ENCODE measurements at regions not wholly inside any gene's neighbourhood (a gene's known extent, or its start where the extent isn't known, plus 50 kb on each side); places are given as distances from the start of the nearest gene placed in this dataset.

GRCh38 chr4:22900876-22901275 is 208.1 kb downstream of the GBA3 start:
- Histone ChIP-seq H3K9me3 (ENCODE audit: control insufficient read depth in 2 of 3, insufficient read depth in 1 of 3, low read length in 3 of 3) (no peaks in the 10 kb centered on the region), H3K36me3 (ENCODE audit: control insufficient read depth in 2 of 3, insufficient read depth in 3 of 3, low read length in 3 of 3) (no peaks in the 10 kb centered on the region), H3K9ac (ENCODE audit: low read length in 3 of 3) (no peak overlapping the region), H3K4me3 (ENCODE audit: low read length in 3 of 3) (no peak overlapping the region), H3K4me1 (ENCODE audit: control insufficient read depth in 2 of 3, insufficient read depth in 2 of 3, low read depth in 1 of 3, low read length in 3 of 3) (no peaks in the 10 kb centered on the region), H3K27ac (ENCODE audit: low read depth in 2 of 2, low read length in 2 of 2) (no peak overlapping the region), H3K27me3 (ENCODE audit: control insufficient read depth, insufficient read depth, low read length) (no peaks in the 10 kb centered on the region)
- no peak for DNase-seq
- intact Hi-C loops (cut with DNase I): no loop called here
- FAIRE-seq: no peak
- TF ChIP-seq CTCF (IDR thresholded peaks at IDR 0.05; ENCODE audit: borderline replicate concordance, extremely low read depth, insufficient read depth): no peak

- Histone ChIP-seq H3K9ac (ENCODE audit: low read length in 3 of 3) (no peak overlapping the region), H3K27me3 (ENCODE audit: control insufficient read depth, insufficient read depth, low read length) (no peaks in the 10 kb centered on the region), H3K4me1 (ENCODE audit: control insufficient read depth in 2 of 3, insufficient read depth in 2 of 3, low read depth in 1 of 3, low read length in 3 of 3) (no peaks in the 10 kb centered on the region), H3K36me3 (ENCODE audit: control insufficient read depth in 2 of 3, insufficient read depth in 3 of 3, low read length in 3 of 3) (no peaks in the 10 kb centered on the region), H3K9me3 (ENCODE audit: control insufficient read depth in 2 of 3, insufficient read depth in 1 of 3, low read length in 3 of 3) (no peaks in the 10 kb centered on the region), H3K4me3 (ENCODE audit: low read length in 3 of 3) (no peak overlapping the region), H3K27ac (ENCODE audit: low read depth in 2 of 2, low read length in 2 of 2) (no peak overlapping the region)
- DNase-seq (peak in 4 of 5 donors; percentile 29 to 63 (median 34)), FAIRE-seq (no peak)
- intact Hi-C loops (cut with DNase I): no loop called here
- TF ChIP-seq CTCF (IDR thresholded peaks at IDR 0.05; ENCODE audit: borderline replicate concordance, extremely low read depth, insufficient read depth): peak; percentile 50
Measured at GRCh38 chr4:22897520-22898108, 204.9 kb downstream of the GBA3 start.

- FAIRE-seq: no peak
- no peak for DNase-seq
- no peak for TF ChIP-seq CTCF (IDR thresholded peaks at IDR 0.05; ENCODE audit: borderline replicate concordance, extremely low read depth, insufficient read depth)
- H3K36me3 ChIP-seq (ENCODE audit: control insufficient read depth in 2 of 3, insufficient read depth in 3 of 3, low read length in 3 of 3): no peaks in the 10 kb centered on the region
- H3K27ac ChIP-seq (ENCODE audit: low read depth in 2 of 2, low read length in 2 of 2): no peak overlapping the region
- no peak overlapping the region for H3K4me3 ChIP-seq (ENCODE audit: low read length in 3 of 3)
- no peaks in the 10 kb centered on the region for H3K4me1 ChIP-seq (ENCODE audit: control insufficient read depth in 2 of 3, insufficient read depth in 2 of 3, low read depth in 1 of 3, low read length in 3 of 3)
- no peaks in the 10 kb centered on the region for H3K27me3 ChIP-seq (ENCODE audit: control insufficient read depth, insufficient read depth, low read length)
- H3K9me3 ChIP-seq (ENCODE audit: control insufficient read depth in 2 of 3, insufficient read depth in 1 of 3, low read length in 3 of 3): no peaks in the 10 kb centered on the region
- H3K9ac ChIP-seq (ENCODE audit: low read length in 3 of 3): no peak overlapping the region
- intact Hi-C loops (cut with DNase I): no loop called here
Measured at GRCh38 chr4:22895482-22895881, 202.7 kb downstream of the GBA3 start.

- Histone ChIP-seq H3K9ac (ENCODE audit: low read length in 3 of 3) (no peak overlapping the region), H3K27me3 (ENCODE audit: control insufficient read depth, insufficient read depth, low read length) (no peaks in the 10 kb centered on the region), H3K9me3 (ENCODE audit: control insufficient read depth in 2 of 3, insufficient read depth in 1 of 3, low read length in 3 of 3) (no peaks in the 10 kb centered on the region), H3K4me1 (ENCODE audit: control insufficient read depth in 2 of 3, insufficient read depth in 2 of 3, low read depth in 1 of 3, low read length in 3 of 3) (peaks cover 0 to 15% (median 6%) of the 10 kb centered on the region in 3 donors), H3K4me3 (ENCODE audit: low read length in 3 of 3) (no peak overlapping the region), H3K27ac (ENCODE audit: low read depth in 2 of 2, low read length in 2 of 2) (no peak overlapping the region), H3K36me3 (ENCODE audit: control insufficient read depth in 2 of 3, insufficient read depth in 3 of 3, low read length in 3 of 3) (no peaks in the 10 kb centered on the region)
- DNase-seq: no peak
- no peak for FAIRE-seq
- no peak for TF ChIP-seq CTCF (IDR thresholded peaks at IDR 0.05; ENCODE audit: borderline replicate concordance, extremely low read depth, insufficient read depth)
- intact Hi-C loops (cut with DNase I): no loop called here
Measured at GRCh38 chr4:22884157-22884556, 191.4 kb downstream of the GBA3 start.
